ENCODE measurements at regions not wholly inside any gene's neighbourhood (a gene's known extent, or its start where the extent isn't known, plus 50 kb on each side); places are given as distances from the start of the nearest gene placed in this dataset.

- TF ChIP-seq ZC3H10 (CRISPR knock-in tag; IDR thresholded peaks at IDR 0.05) (no peak), CSDC2 (CRISPR knock-in tag; IDR thresholded peaks at IDR 0.05) (no peak), RARB (CRISPR knock-in tag; IDR thresholded peaks at IDR 0.05) (no peak), ZFP30 (CRISPR knock-in tag; IDR thresholded peaks at IDR 0.05) (no peak)
Observed at GRCh38 chr2:234858790-234859329, 93.0 kb upstream of the SH3BP4 start (continued).

GRCh38 chr2:234858145-234858544 lies 93.7 kb upstream of the SH3BP4 start:
- no peak for ATAC-seq
- TF ChIP-seq ZFP30 (CRISPR knock-in tag; IDR thresholded peaks at IDR 0.05) (no peak), CSRNP3 (CRISPR knock-in tag; IDR thresholded peaks at IDR 0.05) (no peak), CSDC2 (CRISPR knock-in tag; IDR thresholded peaks at IDR 0.05) (no peak), ZNF8 (CRISPR knock-in tag; IDR thresholded peaks at IDR 0.05) (no peak), GLIS3 (CRISPR knock-in tag; IDR thresholded peaks at IDR 0.05) (no peak), ZNF70 (CRISPR knock-in tag; IDR thresholded peaks at IDR 0.05) (no peak), TOX (CRISPR knock-in tag; IDR thresholded peaks at IDR 0.05; ENCODE audit: borderline replicate concordance) (no peak), PATZ1 (CRISPR knock-in tag; IDR thresholded peaks at IDR 0.05; ENCODE audit: borderline replicate concordance) (no peak)

- no peak for ATAC-seq
- TF ChIP-seq POU6F1 (CRISPR knock-in tag; IDR thresholded peaks at IDR 0.05; ENCODE audit: borderline replicate concordance, low read depth) = no peak
- TF ChIP-seq ZNF8 (CRISPR knock-in tag; IDR thresholded peaks at IDR 0.05) = no peak
- TF ChIP-seq RARB (CRISPR knock-in tag; IDR thresholded peaks at IDR 0.05) = no peak
- TF ChIP-seq ARNTL (CRISPR knock-in tag; IDR thresholded peaks at IDR 0.05; ENCODE audit: borderline replicate concordance, low read depth) = no peak
- no peak for TF ChIP-seq ZNF70 (CRISPR knock-in tag; IDR thresholded peaks at IDR 0.05)
- TF ChIP-seq TCF4 (CRISPR knock-in tag; IDR thresholded peaks at IDR 0.05; ENCODE audit: borderline replicate concordance) = no peak
- TF ChIP-seq ZFP3 (CRISPR knock-in tag; IDR thresholded peaks at IDR 0.05) = no peak
- TF ChIP-seq CSRNP3 (CRISPR knock-in tag; IDR thresholded peaks at IDR 0.05) = no peak
- TF ChIP-seq SNAI2 (CRISPR knock-in tag; IDR thresholded peaks at IDR 0.05) = no peak
- TF ChIP-seq ESRRG (CRISPR knock-in tag; IDR thresholded peaks at IDR 0.05) = no peak
- TF ChIP-seq OSR1 (CRISPR knock-in tag; IDR thresholded peaks at IDR 0.05) = no peak
- TF ChIP-seq PATZ1 (CRISPR knock-in tag; IDR thresholded peaks at IDR 0.05; ENCODE audit: borderline replicate concordance) = no peak
- no peak for TF ChIP-seq ZFP30 (CRISPR knock-in tag; IDR thresholded peaks at IDR 0.05)
- no peak for TF ChIP-seq CREB5 (CRISPR knock-in tag; IDR thresholded peaks at IDR 0.05; ENCODE audit: low read depth)
- no peak for TF ChIP-seq CSDC2 (CRISPR knock-in tag; IDR thresholded peaks at IDR 0.05)
Observed at GRCh38 chr2:234853729-234854128, 98.1 kb upstream of the SH3BP4 start.

- ATAC-seq = no peak
- TF ChIP-seq ESRRG (CRISPR knock-in tag; IDR thresholded peaks at IDR 0.05) (no peak), TOX (CRISPR knock-in tag; IDR thresholded peaks at IDR 0.05; ENCODE audit: borderline replicate concordance) (no peak), ARNTL (CRISPR knock-in tag; IDR thresholded peaks at IDR 0.05; ENCODE audit: borderline replicate concordance, low read depth) (no peak), TCF4 (CRISPR knock-in tag; IDR thresholded peaks at IDR 0.05; ENCODE audit: borderline replicate concordance) (no peak), BACH2 (CRISPR knock-in tag; IDR thresholded peaks at IDR 0.05; ENCODE audit: borderline replicate concordance) (no peak), RARB (CRISPR knock-in tag; IDR thresholded peaks at IDR 0.05) (no peak), PPARA (CRISPR knock-in tag; IDR thresholded peaks at IDR 0.05; ENCODE audit: borderline replicate concordance) (no peak), ZFP3 (CRISPR knock-in tag; IDR thresholded peaks at IDR 0.05) (no peak), ZFP30 (CRISPR knock-in tag; IDR thresholded peaks at IDR 0.05) (no peak), CREB5 (CRISPR knock-in tag; IDR thresholded peaks at IDR 0.05; ENCODE audit: low read depth) (no peak), PATZ1 (CRISPR knock-in tag; IDR thresholded peaks at IDR 0.05; ENCODE audit: borderline replicate concordance) (no peak), GLIS3 (CRISPR knock-in tag; IDR thresholded peaks at IDR 0.05) (no peak)
Observed at GRCh38 chr2:234852941-234853340, 98.9 kb upstream of the SH3BP4 start.

Data from SK-N-SH treated with all-trans-retinoic acid at 6 μM for 48 hours (cell line).